T-helper 1 cell (primary cell): ENCODE measurements at regions not wholly inside any gene's neighbourhood (a gene's known extent, or its start where the extent isn't known, plus 50 kb on each side); places are given as distances from the start of the nearest gene placed in this dataset.
"Not testable (repeated sequence)": the region's sequence is repeated elsewhere in the genome, so short reads cannot be mapped to it uniquely, and the experiment has no call there.

Source experiments
- DNase-seq, 5 donors: peaks; one replicate each; pipeline ENCODE4 v3.0.0-alpha.2; 2012 to 2020

DNA sequence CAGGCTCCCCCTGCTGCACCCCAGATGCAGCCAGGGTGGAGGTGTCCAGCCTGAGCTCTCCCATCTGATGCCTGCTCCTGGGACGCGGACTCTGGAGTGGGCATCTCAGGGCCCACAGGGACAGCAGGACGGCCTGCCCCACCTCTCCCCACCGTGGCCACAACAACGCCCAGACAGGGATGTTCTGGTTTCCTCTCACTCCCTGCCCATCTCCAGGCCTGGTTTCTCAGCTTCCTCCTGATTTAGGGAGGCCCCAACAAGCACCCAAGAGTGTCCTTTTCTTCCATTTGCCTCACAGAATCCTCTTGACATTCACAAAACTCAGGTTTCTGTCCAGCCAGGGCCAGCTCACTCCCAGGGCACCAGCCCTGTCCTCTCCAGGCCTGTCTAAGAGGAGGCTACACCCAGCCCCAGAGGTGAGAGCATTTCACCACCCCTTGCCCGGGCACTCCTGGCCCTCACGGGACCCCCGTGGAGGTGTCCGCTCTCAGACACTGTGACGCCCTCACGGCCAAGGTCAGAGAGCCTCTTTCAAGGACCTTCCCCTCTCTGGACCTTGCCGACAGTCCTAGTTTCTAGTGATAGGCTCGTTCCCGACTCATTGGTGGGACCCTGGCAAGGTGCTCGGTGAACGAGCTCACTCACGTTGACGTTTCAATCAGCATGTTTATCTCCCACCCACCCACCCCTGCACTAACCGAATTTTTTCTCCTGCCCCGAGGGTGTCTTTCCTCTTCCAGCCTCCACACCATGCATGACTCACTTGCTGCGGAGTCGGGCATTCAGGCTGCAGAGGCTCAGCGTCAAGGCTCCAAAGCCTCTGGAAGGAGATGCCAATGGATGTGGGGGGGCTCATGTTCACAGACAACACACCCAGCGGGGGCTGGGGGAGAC lies 62.0 kb upstream of the UNC5A start:
- no peak for DNase-seq

DNA sequence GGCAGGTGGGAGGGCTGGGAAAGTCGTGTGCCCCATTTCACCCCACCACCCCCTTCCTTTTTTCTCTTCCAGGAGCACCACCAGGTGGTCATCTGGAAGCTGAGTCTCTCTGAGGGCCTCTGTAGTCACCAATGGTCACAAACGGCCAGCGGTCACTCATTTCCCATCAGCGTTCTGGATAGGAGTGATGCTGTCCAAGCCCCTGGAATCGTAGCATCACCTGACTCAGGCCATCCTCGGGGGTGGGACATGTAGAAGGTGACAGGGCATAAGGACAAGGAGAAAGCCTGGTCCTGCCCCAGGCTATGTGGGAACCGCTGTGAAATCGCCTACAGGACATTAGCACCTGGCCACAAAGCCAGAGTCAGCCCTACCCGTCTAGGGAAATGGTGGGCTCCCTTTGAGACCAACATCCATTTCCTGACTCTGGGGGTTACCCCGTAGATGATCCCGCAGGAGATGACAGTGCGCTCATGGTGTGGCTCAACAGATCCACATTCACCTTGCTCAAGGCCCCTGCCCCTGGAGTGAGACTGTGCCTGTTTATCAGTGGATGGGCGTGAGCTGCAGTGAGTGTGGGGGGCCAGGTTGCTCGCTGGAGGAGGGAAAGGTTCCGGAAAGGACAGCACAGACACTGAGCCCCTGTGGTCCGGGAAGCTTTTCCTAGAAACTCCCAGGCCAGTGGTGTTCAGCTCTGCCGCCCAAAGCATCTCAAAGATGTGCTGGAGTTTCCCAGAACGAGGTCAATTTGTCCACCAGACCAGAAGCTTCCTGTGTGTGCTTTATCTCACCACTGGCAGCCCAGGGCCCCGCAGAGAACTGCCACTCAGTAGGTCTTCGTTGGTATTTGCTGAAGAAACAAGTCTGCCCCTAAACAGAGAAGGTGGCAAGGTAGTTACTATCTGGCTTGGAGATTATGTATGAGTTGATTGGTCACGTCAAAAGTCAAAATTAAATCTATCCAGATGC lies 61.1 kb upstream of the UNC5A start:
- DNase-seq: no peak

DNA sequence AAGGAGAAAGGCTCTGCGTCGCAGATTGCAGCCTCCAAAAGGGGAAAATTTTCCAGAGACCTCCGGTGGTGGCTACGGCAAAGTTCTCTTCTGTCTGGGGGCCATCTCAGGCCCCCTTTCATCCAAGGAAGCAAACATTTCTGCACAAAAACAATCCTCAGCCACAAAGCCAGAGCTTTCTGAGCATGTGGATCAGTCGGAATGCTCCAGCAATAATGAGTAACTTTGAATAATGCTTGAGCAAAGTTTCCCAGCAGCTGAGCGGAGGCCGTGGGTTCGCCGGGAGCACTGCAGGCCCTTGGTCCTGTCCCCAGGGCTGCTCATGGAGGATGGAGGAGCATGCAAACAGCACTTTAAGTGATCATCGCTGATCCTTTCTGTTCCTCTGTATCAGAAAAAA lies 60.2 kb upstream of the UNC5A start:
- DNase-seq: no peak

DNA sequence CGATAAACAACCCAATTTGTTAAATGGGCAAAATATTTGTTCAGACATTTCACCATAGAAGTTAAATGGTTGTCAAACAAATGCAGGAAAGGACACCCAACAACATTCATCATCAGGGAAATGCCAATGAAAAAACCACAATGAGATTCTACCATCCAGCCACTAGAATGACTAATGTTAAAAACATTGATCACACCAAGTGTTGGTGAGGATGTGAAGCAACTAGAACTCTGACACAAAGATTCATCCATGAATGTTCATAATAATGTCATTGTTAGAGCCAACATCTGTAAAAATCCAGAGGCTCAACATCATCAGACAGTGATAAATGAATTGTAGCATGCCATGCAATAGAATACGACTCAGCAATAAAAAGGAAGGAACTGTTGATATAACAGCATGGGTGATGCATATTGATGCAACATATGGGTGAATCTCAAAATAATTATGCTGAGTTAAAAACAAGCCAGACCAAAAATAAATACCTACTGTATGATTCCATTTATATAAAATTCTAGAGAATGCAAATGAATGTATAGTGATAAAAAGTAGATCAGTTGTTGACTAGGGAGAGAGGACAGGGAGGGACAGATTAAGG lies 55.9 kb upstream of the UNC5A start:
- DNase-seq: no peak

DNA sequence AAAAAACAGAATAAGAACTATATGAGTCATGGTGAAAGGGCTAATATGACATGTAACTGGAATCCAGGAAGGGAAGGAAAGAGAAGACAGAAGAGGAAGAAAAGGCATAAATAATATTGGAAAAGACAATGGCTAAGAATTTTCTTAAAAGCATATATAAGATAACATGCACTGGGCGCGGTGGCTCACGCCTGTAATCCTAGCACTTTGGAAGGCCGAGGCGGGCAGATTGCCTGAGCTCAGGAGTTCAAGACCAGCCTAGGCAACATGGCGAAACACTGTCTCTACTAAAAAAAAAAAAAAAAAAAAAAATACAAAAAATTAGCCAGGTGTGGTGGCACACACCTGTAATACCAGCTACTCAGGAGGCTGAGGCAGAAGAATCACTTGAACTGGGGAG lies 54.8 kb upstream of the UNC5A start:
- DNase-seq: not testable (repeated sequence)

DNA sequence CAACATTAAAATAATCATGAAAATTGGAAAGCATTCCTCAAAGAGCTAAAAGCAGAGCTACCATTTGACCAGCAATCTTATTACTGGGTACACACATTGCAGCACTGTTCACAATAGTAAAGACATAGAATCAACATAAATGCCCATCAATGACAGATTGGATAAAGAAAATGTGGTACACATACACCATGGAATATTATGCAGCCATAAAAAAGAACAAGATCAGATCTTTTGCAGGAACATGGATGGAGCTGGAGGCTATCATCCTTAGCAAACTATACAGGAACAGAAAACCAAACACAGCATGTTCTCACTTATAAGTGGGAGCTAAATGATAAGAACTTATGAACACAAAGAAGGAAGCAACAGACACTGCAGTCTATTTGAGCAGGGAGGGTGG lies 52.8 kb upstream of the UNC5A start:
- not testable (repeated sequence) for DNase-seq
